ENCODE measurements at regions not wholly inside any gene's neighbourhood (a gene's known extent, or its start where the extent isn't known, plus 50 kb on each side); places are given as distances from the start of the nearest gene placed in this dataset.

- TF ChIP-seq, protein P1, sequence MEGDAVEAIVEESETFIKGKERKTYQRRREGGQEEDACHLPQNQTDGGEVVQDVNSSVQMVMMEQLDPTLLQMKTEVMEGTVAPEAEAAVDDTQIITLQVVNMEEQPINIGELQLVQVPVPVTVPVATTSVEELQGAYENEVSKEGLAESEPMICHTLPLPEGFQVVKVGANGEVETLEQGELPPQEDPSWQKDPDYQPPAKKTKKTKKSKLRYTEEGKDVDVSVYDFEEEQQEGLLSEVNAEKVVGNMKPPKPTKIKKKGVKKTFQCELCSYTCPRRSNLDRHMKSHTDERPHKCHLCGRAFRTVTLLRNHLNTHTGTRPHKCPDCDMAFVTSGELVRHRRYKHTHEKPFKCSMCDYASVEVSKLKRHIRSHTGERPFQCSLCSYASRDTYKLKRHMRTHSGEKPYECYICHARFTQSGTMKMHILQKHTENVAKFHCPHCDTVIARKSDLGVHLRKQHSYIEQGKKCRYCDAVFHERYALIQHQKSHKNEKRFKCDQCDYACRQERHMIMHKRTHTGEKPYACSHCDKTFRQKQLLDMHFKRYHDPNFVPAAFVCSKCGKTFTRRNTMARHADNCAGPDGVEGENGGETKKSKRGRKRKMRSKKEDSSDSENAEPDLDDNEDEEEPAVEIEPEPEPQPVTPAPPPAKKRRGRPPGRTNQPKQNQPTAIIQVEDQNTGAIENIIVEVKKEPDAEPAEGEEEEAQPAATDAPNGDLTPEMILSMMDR (IDR thresholded peaks at IDR 0.05; ENCODE audit: low read depth, low read length): no peak
- no peak for TF ChIP-seq EZH2phosphoT487 (IDR thresholded peaks at IDR 0.05; ENCODE audit: low read depth)
Measured at GRCh38 chr11:115111066-115111465, 393.1 kb downstream of the CADM1 start.
